ENCODE measurements at regions not wholly inside any gene's neighbourhood (a gene's known extent, or its start where the extent isn't known, plus 50 kb on each side); places are given as distances from the start of the nearest gene placed in this dataset.

DNA sequence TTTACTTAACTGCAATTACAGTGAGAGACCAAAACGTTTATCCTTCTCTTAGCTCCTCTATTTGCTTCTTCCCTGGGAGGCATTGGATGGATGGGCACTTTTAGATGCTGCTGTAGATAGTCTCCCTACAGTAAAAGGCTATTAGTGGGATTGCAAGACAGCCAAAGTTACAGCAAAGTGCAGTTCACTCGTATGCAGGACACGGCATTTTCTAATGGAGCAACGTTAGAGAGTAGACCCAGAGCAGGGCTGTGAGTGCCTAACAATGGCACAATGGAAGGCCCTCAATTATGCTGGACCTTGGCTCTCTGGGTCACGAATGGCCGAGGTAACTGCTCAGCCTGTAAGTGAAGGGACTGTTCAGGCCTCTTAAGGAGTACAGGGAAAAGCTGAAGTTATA is 605.8 kb upstream of the NOX3 start:
- no peaks in the 10 kb centered on the region for H3K4me1 ChIP-seq (ENCODE audit: control insufficient read depth, insufficient read depth, low read length)
- no peak for DNase-seq (ENCODE audit: low read depth, low spot score)
- H3K27ac ChIP-seq (ENCODE audit: low read length): no peak overlapping the region
- no peak overlapping the region for H3K4me3 ChIP-seq (ENCODE audit: low read length)
- no CpG with 5 or more reads among the region's 6 CpGs for WGBS (ENCODE audit: insufficient coverage, insufficient read length)
- H3K9me3 ChIP-seq (ENCODE audit: control insufficient read depth, insufficient read depth, low read length): no peaks in the 10 kb centered on the region
- no peaks in the 10 kb centered on the region for H3K36me3 ChIP-seq (ENCODE audit: control insufficient read depth, insufficient read depth, low read length)
- no peaks in the 10 kb centered on the region for H3K27me3 ChIP-seq (ENCODE audit: control insufficient read depth, insufficient read depth, low read length)

- Histone ChIP-seq H3K27me3 (ENCODE audit: control insufficient read depth, insufficient read depth, low read length) (no peaks in the 10 kb centered on the region), H3K4me1 (ENCODE audit: control insufficient read depth, insufficient read depth, low read length) (no peaks in the 10 kb centered on the region), H3K36me3 (ENCODE audit: control insufficient read depth, insufficient read depth, low read length) (no peaks in the 10 kb centered on the region), H3K27ac (ENCODE audit: low read length) (no peak overlapping the region), H3K4me3 (ENCODE audit: low read length) (no peak overlapping the region), H3K9me3 (ENCODE audit: control insufficient read depth, insufficient read depth, low read length) (no peaks in the 10 kb centered on the region)
- DNase-seq (ENCODE audit: low read depth, low spot score): no peak
- WGBS (ENCODE audit: insufficient coverage, insufficient read length): no CpG with 5 or more reads among the region's 4 CpGs
These were observed 604.4 kb upstream of the NOX3 start for GRCh38 chr6:156060013-156060412.

DNA sequence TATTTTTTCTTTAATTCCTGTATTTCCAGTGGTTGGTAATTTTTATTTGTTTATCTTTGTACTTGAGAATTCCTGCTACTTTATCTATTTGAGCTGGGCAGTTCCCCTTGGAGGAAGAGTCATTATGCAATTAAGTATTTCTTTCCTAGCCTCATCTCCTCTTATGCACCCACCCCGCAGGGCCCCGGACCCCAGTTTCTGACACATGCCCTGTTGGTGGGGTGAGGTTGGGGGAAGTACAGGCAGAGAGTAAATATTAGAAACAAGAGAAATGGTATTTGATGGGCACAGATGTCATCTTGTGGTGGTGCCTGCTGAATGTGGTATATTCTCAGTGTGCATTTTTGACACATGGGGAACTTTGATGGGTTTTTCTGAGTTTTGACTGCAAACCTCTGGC is 602.7 kb upstream of the NOX3 start:
- no peaks in the 10 kb centered on the region for H3K4me1 ChIP-seq (ENCODE audit: control insufficient read depth, insufficient read depth, low read length)
- H3K36me3 ChIP-seq (ENCODE audit: control insufficient read depth, insufficient read depth, low read length): no peaks in the 10 kb centered on the region
- no peaks in the 10 kb centered on the region for H3K27me3 ChIP-seq (ENCODE audit: control insufficient read depth, insufficient read depth, low read length)
- no peak for DNase-seq (ENCODE audit: low read depth, low spot score)
- no CpG with 5 or more reads among the region's 2 CpGs for WGBS (ENCODE audit: insufficient coverage, insufficient read length)
- no peaks in the 10 kb centered on the region for H3K9me3 ChIP-seq (ENCODE audit: control insufficient read depth, insufficient read depth, low read length)
- H3K27ac ChIP-seq (ENCODE audit: low read length): no peak overlapping the region
- no peak overlapping the region for H3K4me3 ChIP-seq (ENCODE audit: low read length)

DNA sequence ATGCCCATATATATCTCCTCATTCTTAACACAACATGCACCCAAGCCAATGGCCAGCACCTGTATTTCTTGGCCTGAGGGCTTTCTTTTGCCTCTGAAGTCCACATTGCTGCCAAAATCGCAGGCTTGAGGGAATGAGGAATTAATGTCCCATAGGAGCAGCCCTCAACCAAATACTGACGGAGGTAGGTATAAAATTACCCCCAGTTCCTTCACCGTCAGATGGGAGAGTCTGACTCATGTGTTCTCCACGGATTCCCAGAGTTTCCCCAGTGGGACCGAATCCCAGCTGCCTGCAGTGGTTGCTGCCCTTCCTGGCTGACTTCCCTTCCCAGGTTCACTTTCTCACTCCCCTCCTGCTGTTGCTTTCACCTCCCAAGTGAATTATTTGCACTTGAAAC is 602.2 kb upstream of the NOX3 start:
- Histone ChIP-seq H3K9me3 (ENCODE audit: control insufficient read depth, insufficient read depth, low read length) (no peaks in the 10 kb centered on the region), H3K4me1 (ENCODE audit: control insufficient read depth, insufficient read depth, low read length) (no peaks in the 10 kb centered on the region), H3K27me3 (ENCODE audit: control insufficient read depth, insufficient read depth, low read length) (no peaks in the 10 kb centered on the region), H3K27ac (ENCODE audit: low read length) (no peak overlapping the region), H3K36me3 (ENCODE audit: control insufficient read depth, insufficient read depth, low read length) (no peaks in the 10 kb centered on the region), H3K4me3 (ENCODE audit: low read length) (no peak overlapping the region)
- DNase-seq (ENCODE audit: low read depth, low spot score): no peak
- no CpG with 5 or more reads among the region's 5 CpGs for WGBS (ENCODE audit: insufficient coverage, insufficient read length)

DNA sequence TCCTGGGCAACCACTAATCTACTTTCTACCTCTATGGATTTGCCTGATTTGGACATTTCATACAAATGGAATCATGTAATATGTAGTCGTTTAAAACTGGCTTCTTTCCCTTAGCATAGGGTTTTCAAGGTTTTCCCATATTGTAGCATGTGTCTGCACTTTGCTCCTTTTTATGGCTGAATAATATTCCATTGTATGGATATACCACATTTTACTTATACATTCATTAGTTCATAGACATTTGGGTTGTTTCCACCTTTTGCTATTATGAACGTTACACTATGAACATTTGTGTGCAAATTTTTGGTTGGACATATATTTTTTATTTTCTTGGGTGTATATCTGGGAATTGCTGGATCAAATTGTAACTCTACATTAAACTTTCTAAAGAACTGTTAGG is 600.4 kb upstream of the NOX3 start:
- Histone ChIP-seq H3K36me3 (ENCODE audit: control insufficient read depth, insufficient read depth, low read length) (no peaks in the 10 kb centered on the region), H3K9me3 (ENCODE audit: control insufficient read depth, insufficient read depth, low read length) (no peaks in the 10 kb centered on the region), H3K27ac (ENCODE audit: low read length) (no peak overlapping the region), H3K4me1 (ENCODE audit: control insufficient read depth, insufficient read depth, low read length) (no peaks in the 10 kb centered on the region), H3K27me3 (ENCODE audit: control insufficient read depth, insufficient read depth, low read length) (no peaks in the 10 kb centered on the region), H3K4me3 (ENCODE audit: low read length) (no peak overlapping the region)
- WGBS (ENCODE audit: insufficient coverage, insufficient read length): no CpG with 5 or more reads among the region's 2 CpGs
- no peak for DNase-seq (ENCODE audit: low read depth, low spot score)

DNA sequence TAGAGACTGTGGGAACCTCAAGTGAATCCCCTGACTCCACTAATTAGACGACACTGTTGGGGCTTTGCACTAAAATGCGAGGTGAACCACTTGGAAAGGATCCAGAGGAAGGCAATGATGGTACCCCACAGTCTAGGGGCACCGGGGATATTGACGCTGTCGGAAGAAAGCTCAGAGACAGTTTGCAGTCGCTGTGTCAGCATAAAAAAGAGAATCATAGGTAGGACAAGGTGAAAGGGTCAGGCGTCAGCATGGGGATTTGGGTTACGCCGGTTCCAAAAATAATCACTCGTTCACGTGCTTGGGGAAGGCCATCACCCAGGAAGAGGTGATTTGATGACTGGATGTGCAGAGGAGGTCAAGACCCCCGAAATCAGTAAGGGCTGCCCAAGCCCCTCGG is 598.0 kb upstream of the NOX3 start:
- Histone ChIP-seq H3K36me3 (ENCODE audit: control insufficient read depth, insufficient read depth, low read length) (no peaks in the 10 kb centered on the region), H3K9me3 (ENCODE audit: control insufficient read depth, insufficient read depth, low read length) (no peaks in the 10 kb centered on the region), H3K4me1 (ENCODE audit: control insufficient read depth, insufficient read depth, low read length) (no peaks in the 10 kb centered on the region), H3K27ac (ENCODE audit: low read length) (no peak overlapping the region), H3K27me3 (ENCODE audit: control insufficient read depth, insufficient read depth, low read length) (no peaks in the 10 kb centered on the region), H3K4me3 (ENCODE audit: low read length) (no peak overlapping the region)
- DNase-seq (ENCODE audit: low read depth, low spot score): no peak
- no CpG with 5 or more reads among the region's 13 CpGs for WGBS (ENCODE audit: insufficient coverage, insufficient read length)

- Histone ChIP-seq H3K9me3 (ENCODE audit: control insufficient read depth, insufficient read depth, low read length) (no peaks in the 10 kb centered on the region), H3K27ac (ENCODE audit: low read length) (no peak overlapping the region), H3K27me3 (ENCODE audit: control insufficient read depth, insufficient read depth, low read length) (no peaks in the 10 kb centered on the region), H3K4me3 (ENCODE audit: low read length) (no peak overlapping the region), H3K4me1 (ENCODE audit: control insufficient read depth, insufficient read depth, low read length) (no peaks in the 10 kb centered on the region), H3K36me3 (ENCODE audit: control insufficient read depth, insufficient read depth, low read length) (no peaks in the 10 kb centered on the region)
- DNase-seq (ENCODE audit: low read depth, low spot score): no peak
- WGBS (ENCODE audit: insufficient coverage, insufficient read length): no CpG with 5 or more reads among the region's 8 CpGs
These were observed 591.3 kb upstream of the NOX3 start for GRCh38 chr6:156046841-156047449.

DNA sequence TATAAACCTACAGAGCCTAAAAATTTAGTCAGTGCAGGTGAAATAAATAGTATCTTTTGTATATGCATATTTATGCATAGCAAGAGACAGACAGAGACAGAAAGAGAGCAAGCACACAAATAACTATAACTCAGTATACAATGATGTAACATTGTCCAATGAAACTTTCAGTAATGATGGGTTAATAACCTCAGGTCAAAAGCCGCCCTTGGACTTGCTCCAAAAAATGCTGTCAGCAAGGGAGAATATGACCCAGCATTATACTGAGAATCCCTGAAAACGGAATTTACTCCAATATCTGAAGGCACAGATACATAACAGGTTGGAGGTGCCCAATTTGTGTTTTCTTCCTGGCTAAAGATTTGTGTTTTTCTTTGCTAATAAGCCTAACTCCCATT is 590.6 kb upstream of the NOX3 start:
- Histone ChIP-seq H3K27me3 (ENCODE audit: control insufficient read depth, insufficient read depth, low read length) (no peaks in the 10 kb centered on the region), H3K9me3 (ENCODE audit: control insufficient read depth, insufficient read depth, low read length) (no peaks in the 10 kb centered on the region), H3K36me3 (ENCODE audit: control insufficient read depth, insufficient read depth, low read length) (no peaks in the 10 kb centered on the region), H3K27ac (ENCODE audit: low read length) (no peak overlapping the region), H3K4me1 (ENCODE audit: control insufficient read depth, insufficient read depth, low read length) (no peaks in the 10 kb centered on the region), H3K4me3 (ENCODE audit: low read length) (no peak overlapping the region)
- no CpG with 5 or more reads among the region's 2 CpGs for WGBS (ENCODE audit: insufficient coverage, insufficient read length)
- no peak for DNase-seq (ENCODE audit: low read depth, low spot score)

DNA sequence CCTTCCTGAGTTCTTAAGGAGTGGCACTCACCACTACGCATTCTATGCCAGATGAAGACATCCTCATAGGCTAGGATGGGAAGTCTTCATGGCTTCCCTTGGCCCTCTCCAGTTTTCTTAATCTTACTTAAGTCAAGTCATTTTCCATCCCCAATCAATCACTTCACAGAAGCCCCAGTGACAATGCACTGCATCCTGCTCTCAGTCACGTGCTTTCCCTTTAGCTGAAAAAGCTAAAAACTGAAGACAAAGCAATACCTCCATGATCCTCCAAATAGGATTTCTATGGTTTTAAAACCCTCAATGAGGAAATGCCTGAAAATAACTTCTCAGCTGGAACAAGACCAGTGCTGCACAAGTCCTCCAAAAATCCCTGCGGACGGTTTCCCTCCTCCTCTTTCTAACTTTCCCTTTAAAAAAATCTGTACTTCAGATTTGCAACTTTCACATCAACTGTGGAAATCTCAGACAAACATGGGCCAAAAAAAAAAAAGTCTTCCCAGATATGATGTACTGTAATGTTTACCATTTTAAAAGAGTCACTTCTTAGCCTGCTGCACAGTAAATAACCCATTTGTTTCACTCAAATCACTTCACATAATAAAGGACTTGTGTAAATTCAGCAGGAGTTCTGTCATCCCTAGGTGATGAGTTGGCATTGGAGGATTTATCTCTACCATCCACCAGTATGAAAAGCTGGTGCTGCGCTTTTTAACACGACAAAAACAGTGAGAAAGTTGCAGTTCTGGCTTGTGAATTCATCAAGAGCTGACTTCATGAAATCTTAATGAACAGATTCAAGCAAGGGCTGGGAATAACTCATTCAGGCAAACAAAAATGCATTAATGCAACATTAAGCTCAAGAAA is 590.0 kb upstream of the NOX3 start:
- no peak for DNase-seq (ENCODE audit: low read depth, low spot score)
- H3K27ac ChIP-seq (ENCODE audit: low read length): no peak overlapping the region
- no peaks in the 10 kb centered on the region for H3K27me3 ChIP-seq (ENCODE audit: control insufficient read depth, insufficient read depth, low read length)
- H3K4me1 ChIP-seq (ENCODE audit: control insufficient read depth, insufficient read depth, low read length): no peaks in the 10 kb centered on the region
- H3K9me3 ChIP-seq (ENCODE audit: control insufficient read depth, insufficient read depth, low read length): no peaks in the 10 kb centered on the region
- no peaks in the 10 kb centered on the region for H3K36me3 ChIP-seq (ENCODE audit: control insufficient read depth, insufficient read depth, low read length)
- WGBS (ENCODE audit: insufficient coverage, insufficient read length): no CpG with 5 or more reads among the region's 6 CpGs
- no peak overlapping the region for H3K4me3 ChIP-seq (ENCODE audit: low read length)

DNA sequence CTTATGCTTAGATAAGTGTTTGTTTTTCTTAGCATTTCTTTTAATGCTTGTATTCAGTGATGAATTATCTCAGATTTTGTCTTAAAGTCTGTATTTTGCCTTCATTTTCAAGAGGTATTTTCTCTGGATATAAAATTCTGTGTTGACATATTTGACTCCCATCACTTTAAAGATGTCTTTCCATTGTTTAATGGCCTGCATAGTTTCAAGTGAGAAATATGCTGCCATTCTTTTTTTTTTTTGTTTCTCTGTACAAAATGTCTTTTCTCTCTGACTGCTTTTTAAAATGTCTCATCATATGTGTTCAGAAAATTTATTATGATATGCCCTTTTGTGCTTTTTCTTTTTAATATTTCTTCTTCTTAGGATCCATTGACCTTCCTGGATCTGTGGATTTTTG is 578.0 kb upstream of the NOX3 start:
- Histone ChIP-seq H3K27me3 (ENCODE audit: control insufficient read depth, insufficient read depth, low read length) (no peaks in the 10 kb centered on the region), H3K4me3 (ENCODE audit: low read length) (no peak overlapping the region), H3K36me3 (ENCODE audit: control insufficient read depth, insufficient read depth, low read length) (no peaks in the 10 kb centered on the region), H3K4me1 (ENCODE audit: control insufficient read depth, insufficient read depth, low read length) (no peaks in the 10 kb centered on the region), H3K27ac (ENCODE audit: low read length) (no peak overlapping the region), H3K9me3 (ENCODE audit: control insufficient read depth, insufficient read depth, low read length) (no peaks in the 10 kb centered on the region)
- DNase-seq (ENCODE audit: low read depth, low spot score): no peak

DNA sequence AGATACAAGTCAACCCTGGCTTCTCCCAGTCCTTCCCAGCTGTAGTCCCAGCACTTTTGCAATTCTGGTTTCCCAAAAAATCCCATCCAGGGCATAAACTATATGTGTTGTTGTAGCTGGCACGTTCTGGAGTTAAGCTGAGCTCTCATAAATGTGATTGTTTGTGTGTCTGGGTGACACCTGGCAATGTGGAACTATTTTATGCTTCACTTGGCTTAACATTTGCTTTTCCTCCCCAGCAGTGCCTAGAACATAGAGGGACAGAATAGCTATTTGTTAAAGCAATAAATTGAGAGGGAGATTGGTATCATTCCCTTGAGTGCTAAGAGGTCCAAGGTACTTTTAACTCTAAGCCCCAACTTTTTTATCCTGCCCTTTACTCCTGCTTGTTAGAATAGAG is 575.9 kb upstream of the NOX3 start:
- Histone ChIP-seq H3K9me3 (ENCODE audit: control insufficient read depth, insufficient read depth, low read length) (no peaks in the 10 kb centered on the region), H3K4me3 (ENCODE audit: low read length) (no peak overlapping the region), H3K36me3 (ENCODE audit: control insufficient read depth, insufficient read depth, low read length) (no peaks in the 10 kb centered on the region), H3K4me1 (ENCODE audit: control insufficient read depth, insufficient read depth, low read length) (no peaks in the 10 kb centered on the region), H3K27ac (ENCODE audit: low read length) (no peak overlapping the region), H3K27me3 (ENCODE audit: control insufficient read depth, insufficient read depth, low read length) (no peaks in the 10 kb centered on the region)
- DNase-seq (ENCODE audit: low read depth, low spot score): no peak
- no CpG with 5 or more reads among the region's 1 CpG for WGBS (ENCODE audit: insufficient coverage, insufficient read length)
